Esophagus muscularis mucosa (tissue), 4 donors: ENCODE measurements at regions not wholly inside any gene's neighbourhood (a gene's known extent, or its start where the extent isn't known, plus 50 kb on each side); places are given as distances from the start of the nearest gene placed in this dataset.

Experiments
- EP300 ChIP-seq: sonication (generic); formaldehyde crosslinking; IDR thresholded peaks from one replicate; pipeline ENCODE4 v1.6.1; 2017; ENCODE audit warnings: antibody characterized with exemption
- POLR2A ChIP-seq: fragments of 450-650 bp; IDR thresholded peaks from one replicate; pipeline ENCODE4 v1.6.1; 2017; ENCODE audit warnings: antibody characterized with exemption, moderate library complexity, mild to moderate bottlenecking, low read depth
- POLR2AphosphoS5 ChIP-seq, 2 donors: sonication (generic); formaldehyde crosslinking; IDR thresholded peaks; one replicate each; pipeline ENCODE4 v1.6.1; 2017; ENCODE audit warnings: antibody characterized with exemption in 2 of 2
- TF ChIP-seq, protein P1 (sequence below), 3 experiments: fragments of 200-600 bp in 2 of 3; fragments of 450-650 bp in 1 of 3; sonication (generic) in 2 of 3; IDR thresholded peaks; one replicate each; pipeline ENCODE4 v1.5.1; 2017 to 2019; ENCODE audit warnings: antibody characterized with exemption in 3 of 3, mild to moderate bottlenecking in 2 of 3, moderate library complexity in 1 of 3

DNA sequence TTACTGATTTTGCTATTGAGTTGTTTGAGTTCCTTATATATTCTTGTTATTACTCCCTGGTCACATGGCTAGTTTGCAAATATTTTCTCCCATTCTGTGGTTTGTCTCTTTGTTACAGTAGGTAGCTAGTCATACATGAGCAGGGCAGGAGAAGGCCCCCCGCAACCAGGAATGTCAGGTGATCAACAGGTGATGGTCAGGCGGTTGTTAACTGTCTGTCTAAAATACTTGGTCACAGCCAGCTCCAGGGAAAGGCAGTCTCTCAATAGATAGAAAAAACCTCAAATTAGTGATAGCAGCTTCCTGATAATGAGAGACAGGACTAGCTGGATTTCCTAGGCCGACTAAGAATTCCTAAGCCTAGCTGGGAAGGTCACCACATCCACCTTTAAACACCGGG lies 217.9 kb downstream of the RHOU start:
- TF ChIP-seq, protein P1, sequence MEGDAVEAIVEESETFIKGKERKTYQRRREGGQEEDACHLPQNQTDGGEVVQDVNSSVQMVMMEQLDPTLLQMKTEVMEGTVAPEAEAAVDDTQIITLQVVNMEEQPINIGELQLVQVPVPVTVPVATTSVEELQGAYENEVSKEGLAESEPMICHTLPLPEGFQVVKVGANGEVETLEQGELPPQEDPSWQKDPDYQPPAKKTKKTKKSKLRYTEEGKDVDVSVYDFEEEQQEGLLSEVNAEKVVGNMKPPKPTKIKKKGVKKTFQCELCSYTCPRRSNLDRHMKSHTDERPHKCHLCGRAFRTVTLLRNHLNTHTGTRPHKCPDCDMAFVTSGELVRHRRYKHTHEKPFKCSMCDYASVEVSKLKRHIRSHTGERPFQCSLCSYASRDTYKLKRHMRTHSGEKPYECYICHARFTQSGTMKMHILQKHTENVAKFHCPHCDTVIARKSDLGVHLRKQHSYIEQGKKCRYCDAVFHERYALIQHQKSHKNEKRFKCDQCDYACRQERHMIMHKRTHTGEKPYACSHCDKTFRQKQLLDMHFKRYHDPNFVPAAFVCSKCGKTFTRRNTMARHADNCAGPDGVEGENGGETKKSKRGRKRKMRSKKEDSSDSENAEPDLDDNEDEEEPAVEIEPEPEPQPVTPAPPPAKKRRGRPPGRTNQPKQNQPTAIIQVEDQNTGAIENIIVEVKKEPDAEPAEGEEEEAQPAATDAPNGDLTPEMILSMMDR (IDR thresholded peaks at IDR 0.05), result no peak
- no peak for TF ChIP-seq POLR2A
- TF ChIP-seq EP300, result no peak
- TF ChIP-seq POLR2AphosphoS5 (IDR thresholded peaks at IDR 0.05), result no peak
